ENCODE measurements at regions not wholly inside any gene's neighbourhood (a gene's known extent, or its start where the extent isn't known, plus 50 kb on each side); places are given as distances from the start of the nearest gene placed in this dataset.

GRCh38 chr5:74096325-74096724, 470.3 kb downstream of the ARHGEF28 start:
- TF ChIP-seq CTCF (IDR thresholded peaks at IDR 0.05; ENCODE audit: control extremely low read depth in 1 of 3, insufficient read depth in 1 of 3, low read depth in 1 of 3, low read length in 3 of 3): no peak
- TF ChIP-seq JUN (IDR thresholded peaks at IDR 0.05; ENCODE audit: low read depth, low read length): no peak
- no peak for TF ChIP-seq YY1 (IDR thresholded peaks at IDR 0.05; ENCODE audit: low read depth, low read length)
- TF ChIP-seq SP2 (IDR thresholded peaks at IDR 0.05; ENCODE audit: low read length): no peak
- no peak for TF ChIP-seq POLR2A (IDR thresholded peaks at IDR 0.05; ENCODE audit: control extremely low read depth in 1 of 2, low read depth in 2 of 2, low read length in 2 of 2)
- TF ChIP-seq RXRA (IDR thresholded peaks at IDR 0.05; ENCODE audit: insufficient read depth, low read depth, low read length): no peak
- TF ChIP-seq SIN3A (conservative IDR thresholded peaks at IDR 0.05 in 1 of 2, IDR thresholded peaks at IDR 0.05 in 1 of 2; ENCODE audit: low read depth in 1 of 2, low read length in 2 of 2): no peak
- TF ChIP-seq TAF1 (IDR thresholded peaks at IDR 0.05; ENCODE audit: low read depth, low read length): no peak
- no peak for TF ChIP-seq ATF3 (IDR thresholded peaks at IDR 0.05; ENCODE audit: insufficient read depth, low read depth, low read length)
- no peak for TF ChIP-seq CREB1 (IDR thresholded peaks at IDR 0.05)
- TF ChIP-seq SIX5 (IDR thresholded peaks at IDR 0.05; ENCODE audit: low read depth, low read length): no peak
- no peak for TF ChIP-seq RAD21 (IDR thresholded peaks at IDR 0.05 in 1 of 2, conservative IDR thresholded peaks at IDR 0.05 in 1 of 2; ENCODE audit: low read depth in 2 of 2, low read length in 2 of 2)
